ENCODE measurements at regions not wholly inside any gene's neighbourhood (a gene's known extent, or its start where the extent isn't known, plus 50 kb on each side); places are given as distances from the start of the nearest gene placed in this dataset.
"Not testable (repeated sequence)": the region's sequence is repeated elsewhere in the genome, so short reads cannot be mapped to it uniquely, and the experiment has no call there.

GRCh38 chr4:1521821-1522361, 115.6 kb upstream of the NKX1-1 start:
- Histone ChIP-seq H3K4me3 (replicated peaks; ENCODE audit: low read depth, low read length) (no peak overlapping the region), H3K27me3 (replicated peaks; ENCODE audit: control insufficient read depth, insufficient read depth, low read length) (no peaks in the 10 kb centered on the region), H3K36me3 (ENCODE audit: control insufficient read depth, insufficient read depth, low read length) (no peaks in the 10 kb centered on the region)
- no peak for TF ChIP-seq CTCF (IDR thresholded peaks at IDR 0.05; ENCODE audit: insufficient read depth, low read length, poor library complexity, severe bottlenecking)
- DNase-seq (ENCODE audit: extremely low read depth, insufficient read length) = no peak

- H3K4me3 ChIP-seq (replicated peaks; ENCODE audit: low read depth, low read length); H3K36me3 ChIP-seq (ENCODE audit: control insufficient read depth, insufficient read depth, low read length); H3K27me3 ChIP-seq (replicated peaks; ENCODE audit: control insufficient read depth, insufficient read depth, low read length); DNase-seq (ENCODE audit: extremely low read depth, insufficient read length): not testable (repeated sequence)
Observed at GRCh38 chr4:1520795-1521576, 114.7 kb upstream of the NKX1-1 start.

- no peaks in the 10 kb centered on the region for H3K27me3 ChIP-seq (replicated peaks; ENCODE audit: control insufficient read depth, insufficient read depth, low read length)
- H3K4me3 ChIP-seq (replicated peaks; ENCODE audit: low read depth, low read length) = no peak overlapping the region
- no peaks in the 10 kb centered on the region for H3K36me3 ChIP-seq (ENCODE audit: control insufficient read depth, insufficient read depth, low read length)
- TF ChIP-seq CTCF (IDR thresholded peaks at IDR 0.05; ENCODE audit: insufficient read depth, low read length, poor library complexity, severe bottlenecking) = no peak
- DNase-seq (ENCODE audit: extremely low read depth, insufficient read length) = no peak
Observed at GRCh38 chr4:1519787-1520661, 113.8 kb upstream of the NKX1-1 start.

- Histone ChIP-seq H3K27me3 (replicated peaks; ENCODE audit: control insufficient read depth, insufficient read depth, low read length) (no peaks in the 10 kb centered on the region), H3K4me3 (replicated peaks; ENCODE audit: low read depth, low read length) (no peak overlapping the region), H3K36me3 (ENCODE audit: control insufficient read depth, insufficient read depth, low read length) (no peaks in the 10 kb centered on the region)
- DNase-seq (ENCODE audit: extremely low read depth, insufficient read length) = no peak
- no peak for TF ChIP-seq CTCF (IDR thresholded peaks at IDR 0.05; ENCODE audit: insufficient read depth, low read length, poor library complexity, severe bottlenecking)
Observed at GRCh38 chr4:1518997-1519700, 112.9 kb upstream of the NKX1-1 start.

- no peaks in the 10 kb centered on the region for H3K36me3 ChIP-seq (ENCODE audit: control insufficient read depth, insufficient read depth, low read length)
- DNase-seq (ENCODE audit: extremely low read depth, insufficient read length) = no peak
- no peak for TF ChIP-seq CTCF (IDR thresholded peaks at IDR 0.05; ENCODE audit: insufficient read depth, low read length, poor library complexity, severe bottlenecking)
- no peaks in the 10 kb centered on the region for H3K27me3 ChIP-seq (replicated peaks; ENCODE audit: control insufficient read depth, insufficient read depth, low read length)
- no peak overlapping the region for H3K4me3 ChIP-seq (replicated peaks; ENCODE audit: low read depth, low read length)
Observed at GRCh38 chr4:1517592-1518411, 111.6 kb upstream of the NKX1-1 start.
